22Rv1 (cell line): ENCODE measurements at regions not wholly inside any gene's neighbourhood (a gene's known extent, or its start where the extent isn't known, plus 50 kb on each side); places are given as distances from the start of the nearest gene placed in this dataset.

Experiments
- ZFX ChIP-seq: fragments of 450-650 bp; IDR thresholded peaks from 2 replicates; pipeline ENCODE4 v1.6.1; 2017; ENCODE audit warnings: antibody characterized with exemption, borderline replicate concordance
- TF ChIP-seq, protein P1 (sequence below): fragments of 450-650 bp; IDR thresholded peaks from 2 replicates; pipeline ENCODE4 v1.5.1; 2017; ENCODE audit warnings: mild to moderate bottlenecking

DNA sequence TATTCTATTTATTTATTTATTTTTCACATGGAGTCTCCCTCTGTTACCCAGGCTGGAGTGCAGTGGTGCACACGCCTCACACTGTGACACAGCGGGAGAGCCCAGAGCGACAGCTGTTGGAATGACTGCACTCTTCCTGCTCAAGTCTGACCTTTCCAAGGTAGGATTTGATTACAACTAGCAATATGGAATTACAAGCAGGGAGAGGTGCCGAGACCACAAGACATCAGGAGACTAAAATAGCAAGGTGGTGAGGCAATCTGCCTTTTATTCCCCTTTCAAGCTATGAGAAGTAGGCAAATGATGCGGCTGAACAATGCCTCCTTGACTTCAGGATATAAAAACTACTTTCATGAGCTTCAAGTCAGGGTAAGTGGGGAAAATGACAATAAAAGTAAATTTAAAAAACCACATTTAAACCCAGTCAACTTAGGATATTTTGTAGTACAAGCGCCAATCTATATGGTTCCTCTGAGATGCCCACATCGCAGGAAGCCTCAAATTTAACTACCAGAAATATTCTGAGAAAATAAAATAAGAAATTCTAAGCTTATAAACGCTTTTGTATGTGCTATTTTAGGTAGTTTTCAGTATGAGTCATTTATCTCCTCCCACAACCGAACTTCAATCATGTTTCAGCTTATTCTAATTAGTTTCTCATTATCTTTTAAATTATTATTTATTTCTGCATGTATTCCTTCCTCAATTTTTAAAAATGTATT lies 146.9 kb upstream of the SGK1 start:
- TF ChIP-seq, protein P1, sequence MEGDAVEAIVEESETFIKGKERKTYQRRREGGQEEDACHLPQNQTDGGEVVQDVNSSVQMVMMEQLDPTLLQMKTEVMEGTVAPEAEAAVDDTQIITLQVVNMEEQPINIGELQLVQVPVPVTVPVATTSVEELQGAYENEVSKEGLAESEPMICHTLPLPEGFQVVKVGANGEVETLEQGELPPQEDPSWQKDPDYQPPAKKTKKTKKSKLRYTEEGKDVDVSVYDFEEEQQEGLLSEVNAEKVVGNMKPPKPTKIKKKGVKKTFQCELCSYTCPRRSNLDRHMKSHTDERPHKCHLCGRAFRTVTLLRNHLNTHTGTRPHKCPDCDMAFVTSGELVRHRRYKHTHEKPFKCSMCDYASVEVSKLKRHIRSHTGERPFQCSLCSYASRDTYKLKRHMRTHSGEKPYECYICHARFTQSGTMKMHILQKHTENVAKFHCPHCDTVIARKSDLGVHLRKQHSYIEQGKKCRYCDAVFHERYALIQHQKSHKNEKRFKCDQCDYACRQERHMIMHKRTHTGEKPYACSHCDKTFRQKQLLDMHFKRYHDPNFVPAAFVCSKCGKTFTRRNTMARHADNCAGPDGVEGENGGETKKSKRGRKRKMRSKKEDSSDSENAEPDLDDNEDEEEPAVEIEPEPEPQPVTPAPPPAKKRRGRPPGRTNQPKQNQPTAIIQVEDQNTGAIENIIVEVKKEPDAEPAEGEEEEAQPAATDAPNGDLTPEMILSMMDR, result no peak
- TF ChIP-seq ZFX, result no peak
